MCF 10A (cell line): ENCODE measurements at regions not wholly inside any gene's neighbourhood (a gene's known extent, or its start where the extent isn't known, plus 50 kb on each side); places are given as distances from the start of the nearest gene placed in this dataset.

Source experiments
- BruUV-seq: library from RNA; stranded (reverse); fragments of 400-500 nt; replicated peaks from 2 replicates; lab custom pipeline; 2021; lab: Mats Ljungman, UMichigan
- CTCF ChIA-PET: fragments of 300-600 bp; sonication (Branson Sonifier 250); formaldehyde crosslinking; extraction: SDS; loops from one replicate; lab custom pipeline; 2021; ENCODE audit warnings: antibody characterized with exemption, inconsistent platforms; lab: Yijun Ruan, JAX
- POLR2A ChIA-PET: fragments of 300-600, 350-650 bp; sonication (Branson Sonifier 250); formaldehyde crosslinking; extraction: SDS; loops from one replicate; lab custom pipeline; 2020; ENCODE audit warnings: antibody characterized with exemption, inconsistent platforms; lab: Yijun Ruan, JAX
- DNase-seq: peaks from one replicate; pipeline ENCODE4 v3.0.0-alpha.2; 2018; ENCODE audit not compliant: unreplicated experiment
- H3K27ac Mint-ChIP-seq: one replicate; pipeline ENCODE4 v1.8.0; 2022; ENCODE audit warnings: mild to moderate bottlenecking, low read depth, mixed read lengths; ENCODE audit not compliant: unreplicated experiment
- H3K27me3 Mint-ChIP-seq: one replicate; pipeline ENCODE4 v1.8.0; 2022; ENCODE audit warnings: mixed read lengths; ENCODE audit not compliant: insufficient read depth, unreplicated experiment
- H3K36me3 Mint-ChIP-seq: one replicate; pipeline ENCODE4 v1.8.0; 2022; ENCODE audit warnings: mild to moderate bottlenecking, moderate library complexity, mixed read lengths; ENCODE audit not compliant: insufficient read depth, unreplicated experiment
- H3K4me1 Mint-ChIP-seq: one replicate; pipeline ENCODE4 v1.8.0; 2022; ENCODE audit warnings: mixed read lengths; ENCODE audit not compliant: insufficient read depth, unreplicated experiment
- H3K4me3 Mint-ChIP-seq: one replicate; pipeline ENCODE4 v1.8.0; 2022; ENCODE audit warnings: mild to moderate bottlenecking, moderate library complexity, mixed read lengths; ENCODE audit not compliant: unreplicated experiment
- H3K9me3 Mint-ChIP-seq: one replicate; pipeline ENCODE4 v1.8.0; 2022; ENCODE audit warnings: mixed read lengths; ENCODE audit not compliant: unreplicated experiment
- CTCF ChIP-seq: fragments of 200-600 bp; IDR thresholded peaks from one replicate; pipeline ENCODE4 v1.8.0; 2022; ENCODE audit warnings: antibody characterized with exemption, mild to moderate bottlenecking; ENCODE audit not compliant: unreplicated experiment
- intact Hi-C: fragments of 100-400 bp; cut with micrococcal nuclease; formaldehyde crosslinking; loops from 2 replicates; pipeline ENCODE4 v1.14.1; 2022

- Mint-ChIP-seq H3K36me3 (no peaks in the 10 kb centered on the region), H3K4me1 (no peaks in the 10 kb centered on the region), H3K4me3 (no peak overlapping the region), H3K9me3 (no peaks in the 10 kb centered on the region), H3K27ac (no peak overlapping the region), H3K27me3 (no peaks in the 10 kb centered on the region)
- intact Hi-C loops, result no loop called here
- POLR2A ChIA-PET, result no interaction called here
- BruUV-seq, result no TSS peak
- no peak for TF ChIP-seq CTCF
- DNase-seq, result no peak
- CTCF ChIA-PET, result interaction anchor here (0.6 kb wide), 1 partner anchor 943 kb away, joined by 3 read pairs; no protein-coding TSS in a partner anchor
These were observed 166.9 kb downstream of the RND3 start for GRCh38 chr2:150320608-150321007.

- Mint-ChIP-seq H3K9me3 (no peaks in the 10 kb centered on the region), H3K4me1 (no peaks in the 10 kb centered on the region), H3K27me3 (no peaks in the 10 kb centered on the region), H3K36me3 (no peaks in the 10 kb centered on the region), H3K4me3 (no peak overlapping the region), H3K27ac (no peak overlapping the region)
- CTCF ChIA-PET, result interaction anchor here (0.5 to 0.6 kb wide), 2 partner anchors 943 to 1622 kb away, joined by 3 read pairs; no protein-coding TSS in a partner anchor
- DNase-seq, result no peak
- BruUV-seq, result no TSS peak
- intact Hi-C loops, result loop anchor here (5.0 kb wide), 1 partner anchor 872 kb away; no protein-coding TSS in a partner anchor
- no peak for TF ChIP-seq CTCF
- POLR2A ChIA-PET, result no interaction called here
These were observed 167.6 kb downstream of the RND3 start for GRCh38 chr2:150319658-150320555.

- no peak overlapping the region for H3K4me3 Mint-ChIP-seq
- H3K4me1 Mint-ChIP-seq, result no peaks in the 10 kb centered on the region
- no peak for DNase-seq
- intact Hi-C loops, result loop anchor here (5.0 kb wide), 1 partner anchor 873 kb away; no protein-coding TSS in a partner anchor
- TF ChIP-seq CTCF, result no peak
- no peaks in the 10 kb centered on the region for H3K36me3 Mint-ChIP-seq
- ChIA-PET POLR2A (no interaction called here), CTCF (interaction anchor here (0.5 kb wide), 1 partner anchor 1623 kb away, joined by 3 read pairs; no protein-coding TSS in a partner anchor)
- H3K27me3 Mint-ChIP-seq, result no peaks in the 10 kb centered on the region
- no peaks in the 10 kb centered on the region for H3K9me3 Mint-ChIP-seq
- no TSS peak for BruUV-seq
- no peak overlapping the region for H3K27ac Mint-ChIP-seq
These were observed 168.4 kb downstream of the RND3 start for GRCh38 chr2:150319085-150319484.

GRCh38 chr2:150312271-150312670 lies 175.2 kb downstream of the RND3 start:
- intact Hi-C loops, result no loop called here
- H3K27ac Mint-ChIP-seq, result no peak overlapping the region
- no TSS peak for BruUV-seq
- H3K36me3 Mint-ChIP-seq, result no peaks in the 10 kb centered on the region
- H3K4me3 Mint-ChIP-seq, result no peak overlapping the region
- H3K27me3 Mint-ChIP-seq, result no peaks in the 10 kb centered on the region
- no peaks in the 10 kb centered on the region for H3K4me1 Mint-ChIP-seq
- no peak for DNase-seq
- no peak for TF ChIP-seq CTCF
- CTCF ChIA-PET, result interaction anchor here (0.8 kb wide), 1 partner anchor 32 kb away, joined by 3 read pairs; no protein-coding TSS in a partner anchor
- H3K9me3 Mint-ChIP-seq, result no peaks in the 10 kb centered on the region
- POLR2A ChIA-PET, result no interaction called here
